ENCODE measurements at regions not wholly inside any gene's neighbourhood (a gene's known extent, or its start where the extent isn't known, plus 50 kb on each side); places are given as distances from the start of the nearest gene placed in this dataset.

DNA sequence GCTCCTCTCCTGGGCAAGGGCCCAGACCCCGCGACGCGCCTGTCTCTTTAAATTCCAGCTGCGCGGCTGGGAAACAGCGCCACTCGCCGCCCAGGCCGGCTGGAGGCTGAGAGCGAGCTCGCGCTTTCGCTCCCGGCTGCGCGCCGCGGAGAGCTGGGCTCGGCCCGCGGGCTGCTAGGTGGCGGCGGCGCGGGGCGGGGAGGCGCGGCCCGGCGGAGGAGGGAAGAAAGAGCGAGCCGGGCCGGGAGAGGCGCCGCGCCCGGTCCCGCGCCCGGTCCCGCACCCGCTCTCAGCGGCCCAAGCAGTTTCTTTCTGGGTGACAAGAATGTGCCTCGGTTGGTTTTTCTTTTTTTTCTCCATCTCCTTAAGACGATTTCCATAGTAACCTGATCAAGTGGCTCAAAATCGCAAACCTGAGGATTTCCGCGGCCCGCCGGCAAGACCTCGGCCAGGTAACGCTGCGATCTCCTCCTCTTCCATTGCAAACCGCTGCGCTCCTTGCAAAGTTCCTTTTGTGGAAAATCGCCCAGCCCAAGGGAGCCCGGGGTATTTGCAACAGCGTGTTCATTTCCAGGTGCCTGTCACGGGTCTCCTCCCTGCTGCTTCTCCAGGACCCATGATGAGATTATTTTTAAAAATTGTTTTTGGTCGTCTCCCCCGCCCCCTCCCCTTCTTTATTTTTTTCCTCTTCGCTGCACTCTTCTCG, 259.5 kb upstream of the E2F7 start:
- CTCF ChIA-PET, result interaction anchor here (0.7 kb wide), 1 partner anchor 10 kb away, joined by 4 read pairs; no protein-coding TSS in a partner anchor
- POLR2A ChIA-PET, result no interaction called here

- CTCF ChIA-PET, result interaction anchor here (0.7 kb wide), 1 partner anchor 9 kb away, joined by 4 read pairs; no protein-coding TSS in a partner anchor
- POLR2A ChIA-PET, result no interaction called here
These were observed 259.0 kb upstream of the E2F7 start for GRCh38 chr12:77324416-77324762.

GRCh38 chr12:77323788-77324415, 258.5 kb upstream of the E2F7 start:
- CTCF ChIA-PET, result interaction anchor here (0.7 kb wide), 1 partner anchor 9 kb away, joined by 4 read pairs; no protein-coding TSS in a partner anchor

GRCh38 chr12:77319166-77319565, 253.8 kb upstream of the E2F7 start:
- POLR2A ChIA-PET, result no interaction called here
- CTCF ChIA-PET, result no interaction called here

More at GRCh38 chr12:77323788-77324415, 258.5 kb upstream of the E2F7 start:
- POLR2A ChIA-PET, result no interaction called here

DNA sequence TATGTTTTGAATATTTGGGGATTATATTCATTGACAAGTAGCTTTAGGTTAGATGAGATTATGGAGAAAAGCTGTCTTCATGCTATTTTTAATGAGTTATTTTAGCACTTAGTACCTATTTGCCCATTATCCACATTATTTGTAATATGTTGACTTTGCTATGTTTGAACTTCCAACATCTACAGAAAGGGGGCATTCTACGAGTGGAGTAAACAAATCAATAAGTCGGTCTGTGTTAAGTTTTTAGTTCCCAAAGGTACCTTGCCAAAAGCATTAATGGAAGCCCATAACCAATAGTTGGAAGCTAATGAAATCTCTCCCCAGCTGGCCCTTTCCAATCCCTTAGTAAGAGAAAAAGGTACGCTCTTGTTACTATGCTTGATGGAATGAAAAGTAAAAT, 250.0 kb upstream of the E2F7 start:
- POLR2A ChIA-PET, result no interaction called here
- CTCF ChIA-PET, result interaction anchor here (1.2 kb wide), 1 partner anchor 9 kb away, joined by 4 read pairs; no protein-coding TSS in a partner anchor

GRCh38 chr12:77314378-77315052, 249.1 kb upstream of the E2F7 start:
- ChIA-PET POLR2A (no interaction called here), CTCF (interaction anchor here (1.2 kb wide), 1 partner anchor 10 kb away, joined by 4 read pairs; no protein-coding TSS in a partner anchor)

DNA sequence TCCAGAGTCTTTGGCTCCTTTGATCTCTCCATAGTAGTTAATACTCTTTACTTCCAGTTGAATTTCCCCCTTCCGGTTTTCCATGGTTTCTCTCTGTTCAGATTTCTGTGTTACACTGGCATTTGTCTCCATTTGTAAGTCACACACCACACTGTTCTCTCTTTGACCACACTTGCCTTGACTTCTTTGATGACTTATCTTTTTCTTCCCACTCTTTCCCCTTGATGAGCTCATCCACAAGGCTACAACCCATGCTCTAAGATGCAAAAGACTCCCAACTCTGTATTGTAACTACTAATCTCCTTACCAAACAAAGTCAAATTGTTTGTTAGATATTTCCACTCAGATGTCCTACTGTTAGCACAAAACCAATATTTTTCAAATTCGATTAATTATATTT, 242.7 kb upstream of the E2F7 start:
- POLR2A ChIA-PET, result no interaction called here
- CTCF ChIA-PET, result no interaction called here

DNA sequence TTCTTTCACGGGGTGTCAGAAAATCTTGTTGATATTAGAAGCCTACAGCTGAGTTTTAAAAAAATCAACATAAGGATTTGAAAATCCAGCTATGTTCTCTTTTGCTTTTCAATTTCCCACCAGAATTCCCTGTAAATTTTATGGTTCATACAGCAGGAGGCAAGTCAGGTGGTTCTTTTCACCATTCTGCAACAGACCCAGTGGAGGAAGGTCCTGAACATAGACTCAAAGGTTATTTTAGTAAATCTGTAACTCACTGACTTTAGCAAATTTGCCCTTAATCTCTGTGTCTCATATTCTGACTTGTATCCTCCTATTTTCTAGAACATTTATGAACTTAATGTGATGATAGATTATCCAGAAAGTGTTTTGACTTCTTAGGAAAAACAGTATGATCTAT, 235.4 kb upstream of the E2F7 start:
- POLR2A ChIA-PET, result no interaction called here
- CTCF ChIA-PET, result no interaction called here

DNA sequence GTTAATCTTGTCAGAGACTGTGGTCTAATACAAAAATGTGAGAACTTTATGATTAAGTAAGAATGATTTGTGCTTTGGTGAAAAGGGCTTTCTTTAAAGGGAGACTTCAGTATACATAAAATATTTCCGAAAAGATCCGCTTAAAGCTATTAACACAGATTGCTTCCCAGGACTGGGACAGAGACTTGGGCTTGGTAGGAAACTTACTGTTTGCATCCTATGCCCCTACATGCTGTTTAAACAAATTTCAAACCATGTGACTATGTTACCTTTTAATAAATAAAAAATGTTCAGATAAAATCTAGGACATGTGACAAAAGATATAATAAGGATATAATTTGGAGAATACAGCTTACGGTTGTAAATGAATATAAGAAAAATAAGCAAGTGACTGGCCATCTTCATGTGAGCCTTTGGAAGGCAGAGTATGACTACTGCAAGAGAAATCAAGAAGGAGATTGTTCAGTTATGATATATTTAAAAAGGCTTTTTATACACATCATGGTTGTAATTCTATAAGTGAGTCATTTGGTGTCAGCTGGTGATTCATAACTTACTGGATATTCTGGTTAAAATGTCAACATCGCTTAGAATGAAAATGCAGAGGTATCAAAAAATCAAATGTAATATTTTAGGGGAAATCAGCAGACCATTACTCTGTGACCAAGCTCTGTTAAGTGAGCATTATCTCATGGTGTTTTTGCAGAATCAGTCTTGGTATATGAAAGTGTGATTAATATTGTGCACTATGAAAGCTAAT, 234.7 kb upstream of the E2F7 start:
- ChIA-PET CTCF (no interaction called here), POLR2A (no interaction called here)

- ChIA-PET CTCF (no interaction called here), POLR2A (no interaction called here)
These were observed 233.6 kb upstream of the E2F7 start for GRCh38 chr12:77299001-77299400.

DNA sequence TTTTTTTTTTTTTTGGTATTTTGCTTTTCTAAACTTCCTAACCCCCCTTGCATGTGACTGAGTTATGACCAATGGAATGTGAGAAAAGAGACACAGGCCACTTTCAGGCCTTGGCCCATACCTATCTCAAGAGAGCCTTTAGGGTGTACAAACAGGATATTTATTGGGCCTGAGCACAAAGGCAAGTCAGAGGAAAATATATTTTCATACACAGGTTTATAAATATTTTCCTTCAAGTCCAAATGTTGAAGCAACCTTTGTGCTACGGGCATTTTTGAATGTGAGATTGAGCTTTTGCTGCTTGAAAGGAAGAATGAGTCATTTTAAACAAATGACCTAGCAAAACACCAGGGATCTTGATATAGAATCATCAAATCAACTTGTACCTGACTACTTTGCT, 228.6 kb upstream of the E2F7 start:
- ChIA-PET POLR2A (no interaction called here), CTCF (no interaction called here)

DNA sequence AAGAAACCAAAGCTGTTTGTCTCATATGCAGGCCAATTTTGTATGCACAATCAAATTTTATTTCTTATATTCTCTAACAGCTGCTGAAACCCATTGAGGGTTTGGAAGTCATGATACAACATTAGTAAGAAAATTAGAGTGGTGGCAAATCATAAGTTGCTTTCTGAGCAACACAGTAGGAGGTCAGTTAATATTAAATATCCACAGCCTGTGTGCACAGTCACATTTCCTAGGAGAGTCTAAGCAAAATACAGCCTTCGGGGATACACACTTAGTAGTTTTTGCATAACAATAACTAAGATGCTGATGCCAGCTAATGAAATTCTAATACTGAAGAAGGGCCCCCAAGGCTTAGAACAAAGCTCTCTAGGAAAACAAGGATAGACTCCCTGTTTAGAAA, 209.6 kb upstream of the E2F7 start:
- ChIA-PET POLR2A (no interaction called here), CTCF (no interaction called here)

DNA sequence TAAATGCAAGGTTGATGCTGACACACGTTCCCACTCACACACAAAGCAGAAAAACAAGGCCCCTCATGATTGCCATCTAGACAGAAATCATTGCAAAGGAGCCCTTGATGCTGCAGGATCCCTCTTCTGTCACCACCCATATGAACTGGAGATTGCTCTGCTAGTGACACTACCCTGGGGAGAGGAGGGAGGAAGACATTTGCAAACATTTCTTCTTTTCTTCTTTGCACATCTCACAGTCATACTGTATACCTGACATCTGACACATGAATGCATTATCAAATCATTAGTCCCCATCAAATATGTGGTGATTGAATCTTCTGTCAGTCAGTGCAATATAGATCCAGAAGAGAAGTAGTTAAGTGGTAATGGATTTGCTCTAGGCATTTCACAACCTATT, 208.5 kb upstream of the E2F7 start:
- CTCF ChIA-PET, result no interaction called here
- POLR2A ChIA-PET, result no interaction called here

- CTCF ChIA-PET, result interaction anchor here (0.6 kb wide), 1 partner anchor 64 kb away, joined by 3 read pairs; no protein-coding TSS in a partner anchor
- POLR2A ChIA-PET, result no interaction called here
These were observed 191.6 kb upstream of the E2F7 start for GRCh38 chr12:77256956-77257355.

DNA sequence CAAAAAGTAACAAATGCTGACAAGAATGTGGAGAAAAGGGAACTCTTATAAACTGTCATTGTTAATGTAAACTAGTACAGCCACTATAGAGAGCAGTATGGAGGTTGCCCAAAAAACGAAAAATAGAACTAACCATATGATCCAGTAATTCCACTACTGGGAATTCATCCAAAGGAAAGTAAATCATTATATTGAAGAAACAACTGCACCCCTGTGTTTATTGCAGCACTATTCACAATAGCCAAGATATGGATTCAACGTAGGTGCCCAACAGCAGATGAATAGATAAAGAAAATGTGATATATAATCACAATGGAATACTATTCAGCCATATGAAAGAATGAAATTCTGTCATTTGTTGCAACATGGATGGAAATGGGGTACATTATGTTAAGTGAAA, 188.0 kb upstream of the E2F7 start:
- CTCF ChIA-PET, result no interaction called here
- POLR2A ChIA-PET, result no interaction called here

GRCh38 chr12:77251799-77252198, 186.4 kb upstream of the E2F7 start:
- ChIA-PET CTCF (no interaction called here), POLR2A (no interaction called here)

- POLR2A ChIA-PET, result no interaction called here
These were observed 184.5 kb upstream of the E2F7 start for GRCh38 chr12:77249892-77250291.

DNA sequence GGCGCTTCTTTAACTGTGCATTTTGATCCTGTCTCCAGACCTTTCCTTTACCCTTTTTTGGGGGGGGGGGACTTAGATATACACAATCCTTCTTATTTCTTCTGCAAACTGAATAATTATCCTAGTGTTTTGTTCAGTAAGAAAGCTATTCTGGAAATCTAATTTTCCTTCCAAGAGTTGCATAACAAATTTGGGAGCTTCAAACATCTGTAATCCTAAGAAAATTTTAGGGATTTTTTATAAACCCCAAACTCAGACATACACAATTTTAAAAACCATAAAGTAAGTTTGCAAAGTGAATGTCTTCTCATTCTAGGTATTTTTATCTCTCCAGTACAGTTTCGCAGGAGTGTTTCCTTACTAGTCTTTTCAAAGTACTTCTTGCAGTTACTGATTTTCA, 182.7 kb upstream of the E2F7 start:
- POLR2A ChIA-PET, result no interaction called here
- CTCF ChIA-PET, result no interaction called here

More at GRCh38 chr12:77249892-77250291, 184.5 kb upstream of the E2F7 start:
- CTCF ChIA-PET, result no interaction called here

- CTCF ChIA-PET, result no interaction called here
- POLR2A ChIA-PET, result no interaction called here
These were observed 182.2 kb upstream of the E2F7 start for GRCh38 chr12:77247542-77247941.

GRCh38 chr12:77243345-77243744, 178.0 kb upstream of the E2F7 start:
- ChIA-PET CTCF (no interaction called here), POLR2A (no interaction called here)

GRCh38 chr12:77239617-77240016, 174.2 kb upstream of the E2F7 start:
- ChIA-PET CTCF (no interaction called here), POLR2A (no interaction called here)

All from activated CD8-positive, alpha-beta memory T cell treated with anti-CD3 and anti-CD28 coated beads for 36 hours (primary cell).